Osteoblast (primary cell): ENCODE measurements at regions not wholly inside any gene's neighbourhood (a gene's known extent, or its start where the extent isn't known, plus 50 kb on each side); places are given as distances from the start of the nearest gene placed in this dataset.
A peak's percentile ranks its signal among the peaks of the same experiment; 100 is the strongest.

Experiments
- DNase-seq: peaks from one replicate; pipeline ENCODE4 v3.0.0; 2011; ENCODE audit warnings: low spot score, mixed read lengths; ENCODE audit not compliant: insufficient read length; ENCODE audit errors: missing footprints
- H2AFZ ChIP-seq: 2 replicates; pipeline ENCODE4 v1.6.0; 2011; ENCODE audit warnings: mild to moderate bottlenecking, low read length
- H3K27ac ChIP-seq: 2 replicates; pipeline ENCODE4 v1.5.1; 2011; ENCODE audit warnings: mild to moderate bottlenecking, low read depth, low read length, moderate library complexity
- H3K27me3 ChIP-seq: 2 replicates; pipeline ENCODE4 v1.6.0; 2012; ENCODE audit warnings: mild to moderate bottlenecking, control low read depth, inconsistent platforms, low read length, moderate library complexity; ENCODE audit not compliant: insufficient read depth
- H3K36me3 ChIP-seq: 2 replicates; pipeline ENCODE4 v1.5.1; 2011; ENCODE audit warnings: mild to moderate bottlenecking, low read length, control low read depth, moderate library complexity; ENCODE audit not compliant: insufficient read depth
- H3K4me1 ChIP-seq: 2 replicates; pipeline ENCODE4 v1.5.1; 2011; ENCODE audit warnings: mild to moderate bottlenecking, low read length, control low read depth, moderate library complexity; ENCODE audit not compliant: insufficient read depth
- H3K4me2 ChIP-seq: 2 replicates; pipeline ENCODE4 v1.6.0; 2011; ENCODE audit warnings: mild to moderate bottlenecking, low read length; ENCODE audit not compliant: insufficient read depth
- H3K4me3 ChIP-seq: fragments of 200-600 bp; sonication (generic); 3 replicates; pipeline ENCODE4 v1.5.1; 2012; ENCODE audit warnings: mild to moderate bottlenecking, low read length, inconsistent platforms; ENCODE audit not compliant: insufficient read depth
- H3K79me2 ChIP-seq: 2 replicates; pipeline ENCODE4 v1.6.0; 2012; ENCODE audit warnings: mild to moderate bottlenecking, low read length, control low read depth, inconsistent platforms; ENCODE audit not compliant: insufficient read depth
- H3K9me3 ChIP-seq: 2 replicates; pipeline ENCODE4 v1.5.1; 2011; ENCODE audit warnings: low read depth, low read length, control low read depth
- H4K20me1 ChIP-seq: 2 replicates; pipeline ENCODE4 v1.6.0; 2012; ENCODE audit warnings: mild to moderate bottlenecking, low read length, control low read depth; ENCODE audit not compliant: insufficient read depth
- TF ChIP-seq, protein P1 (sequence below): IDR thresholded peaks from 2 replicates; pipeline ENCODE4 v1.5.1; 2011; ENCODE audit warnings: mild to moderate bottlenecking, low read depth, low read length, moderate library complexity; ENCODE audit errors: extremely low read depth

DNA sequence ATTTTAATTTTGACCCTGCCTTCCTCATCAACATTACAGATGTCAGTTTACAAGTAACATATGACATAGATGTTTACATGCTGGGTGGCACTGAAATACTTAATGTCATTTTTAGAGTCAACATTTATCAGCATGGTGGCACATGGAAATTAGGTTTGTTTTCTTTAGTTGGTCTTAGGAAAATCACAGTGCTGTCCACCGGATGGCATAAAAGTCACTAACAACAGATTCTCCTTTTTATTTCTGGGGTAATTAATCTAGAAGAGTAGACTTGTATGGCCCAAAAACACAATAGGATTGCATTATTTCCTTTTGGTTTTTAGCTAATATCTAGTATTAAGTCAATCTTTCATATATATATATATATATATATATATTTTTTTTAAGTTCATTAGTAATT, 88.6 kb upstream of the HHIP start:
- no peak for DNase-seq
- no peak overlapping the region for H2AFZ ChIP-seq

DNA sequence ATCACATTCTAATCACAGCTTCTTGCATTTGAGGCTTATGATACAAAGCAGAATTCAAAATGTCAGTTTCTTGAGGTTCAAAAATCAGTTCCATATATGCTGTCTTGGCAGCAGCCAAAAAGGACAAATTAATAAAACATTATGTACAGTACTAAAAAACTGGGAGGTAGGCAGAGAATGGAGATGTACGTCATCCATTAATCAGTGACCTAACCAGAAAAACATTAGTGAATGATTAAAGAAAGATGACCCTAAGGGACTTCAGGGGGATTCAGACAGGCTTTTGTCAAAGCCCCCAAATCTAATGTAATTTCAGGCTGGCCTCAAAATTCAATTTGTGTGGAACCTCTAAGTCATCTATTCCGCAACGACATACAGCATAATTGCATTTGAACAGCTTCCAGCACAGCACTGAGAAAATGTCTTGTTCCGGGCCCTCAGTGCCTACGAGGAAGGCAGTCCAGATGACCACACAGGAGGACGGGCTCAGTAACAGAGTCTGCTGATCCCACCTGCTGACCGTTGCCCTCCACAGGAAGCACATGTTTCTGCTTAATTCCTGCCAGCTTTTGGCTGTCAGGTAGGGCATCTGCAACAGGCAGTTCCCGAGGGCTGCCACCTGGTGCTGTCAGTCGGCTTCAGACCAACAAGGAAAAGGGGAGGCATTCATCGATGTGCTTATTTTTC, 83.8 kb upstream of the HHIP start:
- peak overlapping the region; percentile 19 for H3K4me2 ChIP-seq
- peaks cover 7% of the 10 kb centered on the region for H3K4me1 ChIP-seq
- no peak for DNase-seq
- H3K27ac ChIP-seq = no peak overlapping the region
- no peaks in the 10 kb centered on the region for H3K79me2 ChIP-seq
- H3K4me3 ChIP-seq = no peak overlapping the region
- H3K36me3 ChIP-seq = no peaks in the 10 kb centered on the region
- no peaks in the 10 kb centered on the region for H3K9me3 ChIP-seq
- peak overlapping the region; percentile 74 for H2AFZ ChIP-seq
- no peaks in the 10 kb centered on the region for H3K27me3 ChIP-seq
- TF ChIP-seq, protein P1, sequence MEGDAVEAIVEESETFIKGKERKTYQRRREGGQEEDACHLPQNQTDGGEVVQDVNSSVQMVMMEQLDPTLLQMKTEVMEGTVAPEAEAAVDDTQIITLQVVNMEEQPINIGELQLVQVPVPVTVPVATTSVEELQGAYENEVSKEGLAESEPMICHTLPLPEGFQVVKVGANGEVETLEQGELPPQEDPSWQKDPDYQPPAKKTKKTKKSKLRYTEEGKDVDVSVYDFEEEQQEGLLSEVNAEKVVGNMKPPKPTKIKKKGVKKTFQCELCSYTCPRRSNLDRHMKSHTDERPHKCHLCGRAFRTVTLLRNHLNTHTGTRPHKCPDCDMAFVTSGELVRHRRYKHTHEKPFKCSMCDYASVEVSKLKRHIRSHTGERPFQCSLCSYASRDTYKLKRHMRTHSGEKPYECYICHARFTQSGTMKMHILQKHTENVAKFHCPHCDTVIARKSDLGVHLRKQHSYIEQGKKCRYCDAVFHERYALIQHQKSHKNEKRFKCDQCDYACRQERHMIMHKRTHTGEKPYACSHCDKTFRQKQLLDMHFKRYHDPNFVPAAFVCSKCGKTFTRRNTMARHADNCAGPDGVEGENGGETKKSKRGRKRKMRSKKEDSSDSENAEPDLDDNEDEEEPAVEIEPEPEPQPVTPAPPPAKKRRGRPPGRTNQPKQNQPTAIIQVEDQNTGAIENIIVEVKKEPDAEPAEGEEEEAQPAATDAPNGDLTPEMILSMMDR = no peak
- no peaks in the 10 kb centered on the region for H4K20me1 ChIP-seq

More for the DNA sequence above, 88.6 kb upstream of the HHIP start:
- no peak overlapping the region for H3K27ac ChIP-seq
- no peaks in the 10 kb centered on the region for H3K36me3 ChIP-seq
- H4K20me1 ChIP-seq = no peaks in the 10 kb centered on the region
- H3K27me3 ChIP-seq = no peaks in the 10 kb centered on the region
- TF ChIP-seq, protein P1 = peak; percentile 7
- H3K4me2 ChIP-seq = no peak overlapping the region
- no peaks in the 10 kb centered on the region for H3K4me1 ChIP-seq
- H3K4me3 ChIP-seq = no peak overlapping the region
- H3K79me2 ChIP-seq = no peaks in the 10 kb centered on the region
- no peaks in the 10 kb centered on the region for H3K9me3 ChIP-seq

DNA sequence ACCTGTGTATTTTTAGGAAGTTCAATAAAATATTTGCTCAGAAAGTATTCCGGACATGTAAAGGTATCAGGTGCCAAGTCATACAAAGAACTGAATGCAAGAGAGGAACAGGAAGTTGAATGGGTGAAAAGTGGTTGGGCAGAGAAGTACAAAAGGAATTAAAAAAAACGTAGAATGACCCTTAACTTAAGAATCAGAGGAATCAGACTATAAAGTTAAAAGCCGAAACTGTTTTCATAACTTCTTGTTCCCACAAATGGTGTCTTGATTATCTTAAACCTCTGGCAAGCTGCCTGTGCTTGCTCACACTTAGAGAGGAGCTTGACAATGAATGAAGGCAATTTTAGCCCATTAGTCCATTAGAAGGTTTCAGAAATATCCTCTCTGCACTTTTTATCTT, 81.6 kb upstream of the HHIP start:
- Histone ChIP-seq H3K4me3 (no peak overlapping the region), H3K79me2 (no peaks in the 10 kb centered on the region), H3K4me1 (peaks cover 7% of the 10 kb centered on the region), H4K20me1 (no peaks in the 10 kb centered on the region), H2AFZ (no peak overlapping the region), H3K9me3 (no peaks in the 10 kb centered on the region), H3K4me2 (no peak overlapping the region), H3K27me3 (no peaks in the 10 kb centered on the region), H3K36me3 (no peaks in the 10 kb centered on the region), H3K27ac (no peak overlapping the region)
- TF ChIP-seq, protein P1 = no peak
- no peak for DNase-seq

DNA sequence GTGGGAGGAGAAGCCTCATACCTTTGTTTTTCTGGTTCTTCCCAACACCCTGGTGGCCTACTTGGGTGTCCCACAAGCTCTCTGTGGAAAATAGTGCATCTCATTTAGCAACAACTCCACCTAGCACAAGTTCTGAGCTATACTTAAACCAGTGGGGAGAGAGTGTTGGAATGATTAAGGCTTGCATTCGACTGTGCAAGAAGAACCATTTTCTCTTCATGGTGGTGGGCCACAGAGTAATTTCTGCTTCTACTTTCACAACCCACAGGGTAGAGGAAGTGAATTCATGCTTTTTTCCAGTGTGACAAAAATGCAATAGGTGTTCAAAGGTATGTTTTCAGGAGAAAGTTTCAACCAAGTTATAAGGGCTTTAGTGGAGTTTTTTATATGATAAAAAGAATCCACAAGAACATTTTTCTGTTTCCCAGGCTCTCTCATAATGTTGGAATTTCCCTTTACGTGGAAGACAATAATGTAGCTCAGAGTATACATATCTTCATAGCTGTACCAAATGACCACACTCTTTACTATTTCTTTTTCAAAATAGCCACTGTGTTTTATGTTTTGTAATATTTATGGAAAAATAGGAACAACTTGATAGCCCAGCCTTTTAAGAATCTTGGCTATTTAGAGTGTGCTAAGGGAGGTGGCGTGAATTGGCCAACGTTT, 80.3 kb upstream of the HHIP start:
- H3K4me2 ChIP-seq = peak overlapping the region; percentile 12
- no peaks in the 10 kb centered on the region for H3K9me3 ChIP-seq
- peak overlapping the region; percentile 63 for H2AFZ ChIP-seq
- H3K36me3 ChIP-seq = no peaks in the 10 kb centered on the region
- H3K4me1 ChIP-seq = peaks cover 7% of the 10 kb centered on the region
- H3K27me3 ChIP-seq = no peaks in the 10 kb centered on the region
- no peak overlapping the region for H3K4me3 ChIP-seq
- peak overlapping the region; percentile 43 for H3K27ac ChIP-seq
- H4K20me1 ChIP-seq = no peaks in the 10 kb centered on the region
- no peak for DNase-seq
- TF ChIP-seq, protein P1 = no peak
- H3K79me2 ChIP-seq = no peaks in the 10 kb centered on the region
